Stimulated activated CD8-positive, alpha-beta memory T cell treated with anti-CD3 and anti-CD28 coated beads, Interleukin-7, amount 100 ng/mL, for 48 hours (primary cell): ENCODE measurements at regions not wholly inside any gene's neighbourhood (a gene's known extent, or its start where the extent isn't known, plus 50 kb on each side); places are given as distances from the start of the nearest gene placed in this dataset.
"Not testable (repeated sequence)": the region's sequence is repeated elsewhere in the genome, so short reads cannot be mapped to it uniquely, and the experiment has no call there.

ENCODE experiments used
- DNase-seq, 2 donors: peaks; one replicate each; pipeline ENCODE4 v3.0.0-alpha.2; 2020; ENCODE audit warnings: low read depth in 1 of 2; ENCODE audit errors: extremely low read depth in 1 of 2

DNA sequence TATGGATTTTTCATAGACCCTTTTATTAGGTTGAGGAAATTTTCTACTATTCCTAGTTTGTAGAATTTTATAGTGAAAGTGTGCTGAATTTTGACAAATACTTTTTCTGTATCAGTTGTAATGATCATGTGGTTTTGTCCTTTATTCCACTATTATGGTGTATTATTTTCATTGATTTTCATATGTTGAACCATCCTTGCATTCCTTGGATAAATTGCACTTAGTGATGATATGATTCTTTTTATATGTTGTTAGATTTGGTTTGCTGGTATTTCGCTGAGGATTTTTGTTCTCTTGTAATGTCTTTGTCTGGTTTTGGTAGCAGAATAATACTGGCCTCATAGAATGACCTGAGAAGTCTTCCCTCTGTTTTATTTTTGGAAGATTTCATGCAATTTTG lies 140.6 kb upstream of the CDK6 start:
- no peak for DNase-seq

DNA sequence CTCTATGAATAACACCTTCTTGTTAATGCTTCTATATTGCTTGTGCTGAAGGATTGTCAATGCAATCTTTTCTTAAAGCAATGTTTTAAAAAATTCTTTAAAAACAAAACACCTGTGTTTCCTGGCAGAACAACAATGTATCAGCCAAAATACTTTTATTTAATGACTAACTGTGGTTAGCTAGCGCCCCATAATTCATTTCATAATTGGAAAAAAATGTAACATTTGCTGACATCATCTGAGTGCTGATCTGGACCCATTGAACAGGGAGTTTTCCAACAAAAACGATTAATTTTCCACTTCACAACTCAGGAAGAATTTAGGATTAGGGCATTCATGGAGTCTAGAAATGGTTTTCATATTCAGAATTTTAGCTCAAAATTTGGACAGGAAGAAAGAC lies 137.6 kb upstream of the CDK6 start:
- no peak for DNase-seq

DNA sequence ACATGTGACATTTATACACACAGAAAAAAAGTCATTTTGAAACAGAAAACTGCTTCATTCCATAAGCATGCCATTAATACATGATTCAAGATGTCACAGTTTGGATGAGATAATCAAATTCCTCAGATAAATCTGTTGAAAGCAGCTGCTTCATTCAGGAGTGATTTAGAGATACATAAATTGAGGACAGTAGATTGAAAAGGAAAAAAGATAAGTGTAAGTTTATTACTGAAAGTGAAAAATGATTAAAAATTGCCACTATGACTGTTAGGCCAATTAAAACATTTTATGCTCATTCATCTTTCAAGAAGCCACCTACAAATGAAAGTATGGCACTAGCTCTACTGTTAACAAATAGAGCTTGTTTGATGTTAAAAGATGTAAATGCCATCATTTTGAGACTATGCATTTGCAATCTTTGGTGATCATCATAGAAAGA lies 136.9 kb upstream of the CDK6 start:
- DNase-seq: no peak

DNA sequence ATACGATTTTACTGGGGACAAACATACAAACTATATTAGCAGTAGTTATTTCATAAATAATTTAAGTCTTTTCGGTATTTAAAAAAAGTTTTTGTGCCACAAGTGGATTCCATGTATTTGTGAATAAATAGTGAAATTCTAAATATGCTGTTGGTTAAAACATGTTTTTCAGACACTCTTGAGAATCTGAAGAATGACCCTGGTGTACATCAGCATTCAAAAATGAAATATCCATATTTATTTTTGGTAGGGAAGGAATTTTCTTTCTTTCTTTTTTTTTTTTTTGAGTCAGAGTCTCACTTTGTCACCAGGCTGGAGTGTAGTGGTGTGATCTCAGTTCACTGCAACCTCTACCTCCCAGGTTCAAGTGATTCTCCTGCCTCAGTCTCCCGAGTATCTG lies 136.1 kb upstream of the CDK6 start:
- no peak for DNase-seq

DNA sequence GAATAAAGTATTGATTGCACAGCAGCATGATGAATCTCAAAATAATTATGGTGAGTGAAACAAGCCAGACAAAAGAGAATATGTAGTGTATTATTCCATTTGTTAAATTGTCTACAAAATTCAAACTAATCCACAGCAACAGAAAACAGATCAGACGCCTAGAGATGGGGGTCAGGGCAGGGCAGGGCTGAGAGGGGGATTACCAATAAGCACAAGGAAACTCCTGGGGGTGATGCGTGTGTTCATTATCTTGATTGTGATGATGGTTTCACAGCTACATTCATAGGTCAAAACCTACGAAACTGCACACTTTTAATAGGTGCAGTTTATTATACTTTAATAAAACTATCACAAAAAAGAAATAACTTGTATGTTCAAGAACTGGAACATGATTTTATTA lies 132.7 kb upstream of the CDK6 start:
- DNase-seq: no peak

DNA sequence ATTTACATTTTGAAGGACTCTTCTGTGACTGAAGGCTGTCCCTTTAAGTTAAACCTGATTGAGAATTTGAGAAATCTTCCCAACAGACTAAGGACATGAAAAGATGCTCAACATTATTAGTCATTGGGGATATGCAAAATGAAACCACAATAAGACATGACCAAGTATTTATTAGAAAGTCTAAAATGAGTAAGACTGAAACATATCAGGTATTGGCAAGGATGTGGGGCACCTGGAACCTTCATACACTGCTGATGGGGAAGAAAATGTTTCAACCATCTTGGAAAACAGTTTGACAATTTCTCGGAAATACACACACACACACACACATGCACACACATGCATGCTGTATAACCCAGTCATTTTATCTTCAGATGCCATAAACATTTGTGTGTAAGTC lies 132.1 kb upstream of the CDK6 start:
- DNase-seq: no peak

DNA sequence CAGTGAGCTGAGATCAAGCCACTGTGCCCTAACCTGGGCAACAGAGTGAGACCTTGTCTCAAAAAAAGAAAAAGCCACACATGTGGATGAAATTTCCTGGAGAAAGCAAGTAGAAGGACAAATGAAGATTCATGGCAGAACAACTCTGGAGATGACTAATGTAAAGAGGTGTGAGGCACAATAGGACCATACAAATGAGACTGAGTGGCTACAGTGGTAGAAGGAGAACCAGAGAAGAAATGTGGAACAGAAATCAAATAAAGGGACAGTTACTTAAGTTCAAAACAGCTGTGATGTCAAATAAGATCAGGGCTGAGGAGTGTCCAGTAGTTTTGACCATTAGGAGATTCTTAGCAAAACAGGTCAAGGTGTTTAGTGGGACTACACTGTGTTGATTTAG lies 130.9 kb upstream of the CDK6 start:
- no peak for DNase-seq

DNA sequence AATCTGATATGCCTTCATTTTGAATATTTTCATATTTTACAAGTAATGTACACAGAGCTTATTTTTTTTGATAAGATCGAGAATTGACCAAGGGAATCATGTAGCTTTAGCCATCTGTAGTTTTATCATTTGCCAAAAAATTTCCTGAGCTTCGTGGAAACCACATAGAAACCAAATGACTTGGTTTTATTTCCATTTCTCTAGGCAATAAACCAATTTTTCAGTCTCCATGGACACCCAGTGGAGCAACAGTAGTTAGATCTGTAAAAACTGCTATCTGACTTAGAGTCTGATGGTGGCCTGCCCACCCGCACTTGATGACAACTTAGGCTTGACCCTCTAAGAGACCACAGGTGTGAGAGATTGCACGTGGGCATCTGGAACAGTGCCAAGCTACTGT lies 127.8 kb upstream of the CDK6 start:
- DNase-seq: no peak

DNA sequence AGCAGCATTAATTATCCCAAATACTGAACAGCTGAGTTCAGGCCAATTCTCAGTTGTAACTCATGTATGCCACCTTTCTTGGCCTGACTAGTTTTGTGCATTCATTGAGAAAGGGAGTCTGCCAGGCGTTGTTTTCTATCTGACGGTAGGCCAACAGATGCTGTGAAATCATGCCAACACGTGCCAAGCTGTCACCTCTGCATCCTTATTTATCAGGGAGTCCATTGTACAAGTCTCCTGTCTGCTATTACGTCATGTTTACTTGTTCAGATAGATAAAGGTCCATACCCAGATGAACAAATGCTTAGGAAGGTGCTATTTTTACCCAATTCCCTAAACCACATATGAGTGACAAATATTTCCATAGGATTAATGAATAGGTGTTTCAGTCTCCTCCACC lies 127.2 kb upstream of the CDK6 start:
- DNase-seq: no peak

DNA sequence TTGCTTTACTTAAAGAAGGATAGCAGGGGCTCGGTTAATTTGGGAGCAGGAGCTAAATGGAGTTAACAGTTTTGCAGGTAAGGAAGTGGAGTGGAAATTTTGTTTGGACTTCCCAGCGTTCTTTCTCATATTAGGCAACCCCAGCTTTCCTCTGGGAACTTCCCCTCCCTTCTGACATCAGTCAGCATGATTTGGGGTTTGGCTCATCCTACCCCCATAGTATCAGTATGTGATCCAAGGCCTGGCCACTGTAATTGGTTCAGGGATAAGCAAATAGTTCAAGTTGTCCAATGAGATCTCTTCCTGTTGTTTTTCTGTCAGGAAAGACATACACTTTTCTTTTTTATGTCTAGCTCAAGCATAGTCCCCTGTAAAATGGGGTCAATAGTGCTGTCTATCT lies 125.6 kb upstream of the CDK6 start:
- DNase-seq: no peak

DNA sequence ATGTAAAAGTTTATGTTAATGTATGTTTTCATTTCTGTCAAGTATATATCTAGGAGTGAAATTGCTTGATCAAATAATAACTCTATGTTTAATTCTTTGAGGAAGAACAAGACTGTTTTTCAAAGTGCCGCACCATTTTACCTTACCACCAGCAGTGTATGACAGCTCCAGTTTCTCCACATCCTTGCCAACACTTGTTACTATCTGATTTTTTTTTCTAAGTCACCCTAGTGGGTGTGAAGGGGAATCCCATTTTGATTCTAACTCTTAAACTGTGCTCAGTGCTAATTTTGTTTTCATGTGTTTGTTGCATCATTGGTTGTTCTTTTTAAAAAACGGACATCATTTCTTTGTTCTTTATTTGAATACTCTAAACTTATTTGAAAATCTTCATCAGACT lies 120.2 kb upstream of the CDK6 start:
- no peak for DNase-seq

DNA sequence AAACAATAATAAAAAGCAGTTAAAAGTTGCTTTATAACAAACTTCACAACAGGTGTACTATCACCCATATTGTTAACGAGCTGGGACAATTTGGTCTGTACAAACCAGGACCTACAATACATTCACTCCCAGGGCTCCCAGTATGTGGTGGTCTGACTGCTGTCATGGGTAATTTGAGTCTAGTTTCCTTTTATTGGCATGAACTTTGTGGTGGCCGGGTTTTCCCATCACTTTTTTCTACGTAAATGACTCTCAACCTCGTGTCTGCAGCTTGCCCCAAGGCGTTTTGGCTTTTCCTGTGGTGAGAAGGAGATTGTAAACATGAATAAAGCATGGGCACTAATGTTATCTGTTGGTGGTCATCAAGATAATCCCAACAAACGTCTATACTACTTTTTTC lies 118.7 kb upstream of the CDK6 start:
- DNase-seq: peak in 1 of 2 donors; percentile 45

DNA sequence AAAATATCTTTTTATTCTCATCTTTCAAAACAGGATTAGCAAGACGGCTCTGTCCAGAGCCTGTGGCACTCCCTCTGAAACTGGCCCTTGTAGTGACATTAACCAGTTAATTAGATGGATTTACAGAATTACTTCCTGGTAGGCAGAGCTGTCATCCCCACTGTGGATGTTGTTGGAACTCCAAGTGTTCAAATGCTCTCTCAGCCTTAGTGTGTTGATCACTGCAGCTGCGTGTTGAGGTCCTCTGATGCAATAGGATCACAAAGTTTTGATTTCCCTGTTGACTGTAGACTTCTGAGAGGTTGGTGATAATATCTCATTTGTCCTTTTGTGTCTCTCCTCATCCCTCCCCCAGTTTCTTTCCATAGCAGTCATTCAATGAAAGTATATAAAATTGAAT lies 117.3 kb upstream of the CDK6 start:
- DNase-seq: no peak

DNA sequence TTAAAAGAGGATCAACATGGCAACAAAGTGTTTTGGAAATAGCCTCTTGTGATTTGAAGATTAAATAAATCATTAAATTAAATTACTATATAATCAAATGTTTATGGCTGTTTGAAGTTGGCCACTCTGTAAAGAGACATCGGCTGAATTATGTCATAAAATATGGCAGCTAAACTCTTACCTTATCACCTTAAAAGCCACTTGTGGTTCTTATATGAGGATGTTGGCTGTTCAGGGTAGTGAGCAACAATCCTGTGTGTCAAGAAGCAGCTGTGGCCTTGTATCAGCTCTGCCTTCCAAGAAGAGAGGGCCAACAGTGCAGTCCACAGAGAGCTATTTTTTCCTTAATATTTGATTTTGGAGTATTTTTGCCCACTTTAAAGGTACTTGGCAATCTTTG lies 113.4 kb upstream of the CDK6 start:
- DNase-seq: no peak

DNA sequence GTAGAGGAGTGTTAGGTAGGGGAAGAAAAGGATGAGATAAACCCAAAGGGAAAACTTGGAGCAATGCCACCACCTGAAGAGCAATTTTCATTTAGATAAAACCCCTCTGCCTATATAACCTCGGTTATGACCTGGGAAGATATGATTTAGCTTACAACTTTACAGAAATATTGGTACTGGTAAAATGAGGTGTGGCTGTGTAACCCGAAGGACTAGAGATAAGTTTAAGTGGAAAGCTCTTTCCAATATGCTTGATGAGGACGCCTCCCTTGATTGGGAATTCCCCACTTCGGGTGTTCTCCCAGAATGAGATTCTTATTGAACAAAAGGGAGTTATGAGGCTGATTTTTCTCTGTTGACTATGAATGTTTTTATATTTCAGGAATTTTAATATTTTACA lies 109.5 kb upstream of the CDK6 start:
- no peak for DNase-seq

DNA sequence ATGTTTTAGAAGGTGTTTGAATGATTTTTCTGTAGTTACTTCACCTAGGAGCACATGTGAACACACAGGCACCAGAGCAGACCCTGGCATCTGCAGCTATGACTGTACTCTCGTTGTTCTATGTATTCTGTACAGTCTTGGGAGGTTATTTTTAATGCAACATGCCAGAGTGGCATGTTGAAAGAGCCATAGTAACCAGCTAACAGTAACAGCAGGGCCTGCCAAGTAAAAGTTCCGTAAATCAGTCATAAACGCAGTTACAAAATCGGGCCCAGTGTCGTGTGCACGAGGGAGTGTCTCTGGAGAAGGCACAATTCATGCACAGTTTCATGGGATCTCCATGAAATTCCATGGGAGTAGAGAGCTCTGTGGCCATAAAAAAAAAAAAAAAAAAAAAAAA lies 108.3 kb upstream of the CDK6 start:
- no peak for DNase-seq

DNA sequence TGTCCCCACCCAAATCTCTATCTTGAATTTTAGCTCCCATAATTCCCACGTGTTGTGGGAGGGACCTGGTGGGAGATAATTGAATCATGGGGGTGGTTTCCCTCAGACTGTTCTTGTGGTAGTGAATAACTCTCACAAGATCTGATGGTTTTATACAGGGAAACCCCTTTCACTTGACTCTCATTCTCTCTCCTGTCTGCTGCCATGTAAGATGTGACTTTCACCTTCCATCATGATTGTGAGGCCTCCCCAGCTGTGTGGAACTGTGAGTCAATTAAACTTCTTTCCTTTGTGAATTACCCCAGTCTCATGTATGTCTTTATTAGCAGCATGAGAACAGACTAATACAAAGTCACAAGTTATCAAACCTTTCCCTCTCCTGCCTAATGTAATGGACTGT lies 106.3 kb upstream of the CDK6 start:
- not testable (repeated sequence) for DNase-seq

DNA sequence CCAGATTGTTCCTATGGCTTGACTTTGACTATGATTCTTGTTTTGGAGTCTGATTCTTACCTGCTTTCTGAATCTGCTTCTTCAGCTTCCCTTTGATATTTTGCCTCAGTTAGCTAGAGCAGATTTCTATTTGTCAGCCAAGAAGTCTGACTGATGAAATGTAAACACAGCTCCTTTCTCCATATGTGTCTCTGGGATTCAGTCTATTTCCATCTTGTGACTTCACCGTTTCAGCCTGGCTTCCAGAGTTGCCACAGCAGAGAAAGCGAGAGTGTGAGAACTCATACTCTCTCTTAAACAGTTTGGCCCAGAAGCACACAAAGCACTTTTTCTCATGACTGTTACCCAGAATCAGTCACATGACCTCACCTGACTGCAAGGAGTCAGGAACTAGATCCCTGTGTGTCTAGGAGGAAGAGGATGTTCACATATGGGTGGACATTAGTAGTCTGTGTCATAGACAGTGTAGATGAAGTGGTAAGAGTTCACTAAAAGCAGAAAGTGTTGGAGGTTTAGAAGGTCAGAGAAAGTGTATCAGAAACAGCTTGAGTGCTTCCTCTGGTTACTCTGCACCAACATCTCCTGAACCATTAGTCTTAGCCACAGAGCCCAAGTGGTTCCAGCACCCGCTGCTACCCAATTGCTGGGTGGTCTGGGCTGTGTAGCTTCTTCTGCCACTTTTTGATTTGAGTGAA lies 103.4 kb upstream of the CDK6 start:
- no peak for DNase-seq

DNA sequence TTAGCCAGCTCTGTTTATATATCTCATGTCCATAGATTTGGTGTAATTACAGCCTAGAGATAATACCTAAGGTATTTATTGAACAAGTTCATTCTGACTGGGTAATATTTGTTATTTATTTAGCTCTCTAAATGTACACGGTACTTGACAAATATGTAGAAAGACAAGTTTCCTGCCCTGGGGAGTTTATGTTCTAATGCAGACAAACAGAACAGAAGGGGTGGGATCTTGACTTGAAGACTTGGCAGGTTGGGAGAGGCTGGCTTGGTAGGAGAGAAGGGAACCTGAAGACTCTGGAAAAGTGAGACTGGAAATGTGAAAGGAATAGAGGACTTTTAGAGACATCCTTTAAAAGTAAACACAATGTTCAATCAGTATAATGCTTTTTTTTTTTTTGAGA lies 97.7 kb upstream of the CDK6 start:
- no peak for DNase-seq

DNA sequence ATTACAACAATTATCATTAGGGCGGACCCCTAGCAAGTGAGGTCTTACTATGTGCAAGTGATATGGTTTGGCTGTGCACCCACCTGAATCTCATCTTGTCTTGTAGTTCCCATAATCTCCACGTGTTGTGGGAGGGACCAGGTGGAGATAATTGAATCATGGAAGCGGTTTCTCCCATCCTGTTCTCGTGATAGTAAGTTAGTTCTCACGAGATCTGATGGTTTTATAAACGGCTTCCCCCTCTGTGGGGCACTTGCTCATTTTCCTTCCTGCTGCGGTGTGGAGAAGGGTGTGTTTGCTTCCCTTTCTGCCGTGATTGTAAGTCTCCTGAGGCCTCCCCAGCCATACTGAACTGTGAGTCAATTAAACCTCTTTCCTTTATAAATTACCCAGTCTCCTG lies 96.1 kb upstream of the CDK6 start:
- DNase-seq: no peak

DNA sequence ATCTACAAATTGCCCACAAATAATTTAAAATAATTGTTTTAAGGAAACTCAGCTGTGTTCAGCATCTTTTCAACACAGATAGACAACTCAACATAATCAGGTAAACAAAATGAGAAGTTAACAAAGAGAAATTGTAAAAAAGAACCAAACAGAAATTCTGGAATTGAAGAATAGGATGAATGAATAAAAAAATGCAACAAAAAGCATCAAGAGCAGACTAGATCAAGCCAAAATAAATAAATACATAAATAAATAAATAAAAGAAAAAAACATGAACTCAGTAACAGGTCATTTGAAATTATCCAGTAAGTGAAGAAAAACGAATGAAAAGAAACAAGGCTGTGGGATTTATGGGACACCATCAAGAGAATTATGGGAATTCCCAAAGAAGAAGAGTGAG lies 94.0 kb upstream of the CDK6 start:
- DNase-seq: no peak

DNA sequence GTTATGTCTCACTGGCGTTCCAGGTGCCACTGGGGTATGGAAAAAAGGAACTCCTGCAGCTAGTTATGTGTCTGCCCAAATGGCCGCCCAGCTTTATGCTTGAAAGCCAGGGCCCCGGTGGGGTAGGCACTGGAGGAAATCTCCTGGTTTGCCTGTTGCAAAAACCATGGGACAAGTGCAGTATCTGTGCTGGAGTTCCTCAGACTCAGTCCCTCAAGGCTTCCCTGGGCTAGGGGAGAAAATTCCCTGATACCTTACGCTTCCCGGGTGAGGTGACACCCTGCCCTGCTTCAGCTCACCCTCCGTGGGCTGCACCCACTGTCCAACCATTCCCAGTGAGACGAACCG lies 90.3 kb upstream of the CDK6 start:
- DNase-seq: no peak

DNA sequence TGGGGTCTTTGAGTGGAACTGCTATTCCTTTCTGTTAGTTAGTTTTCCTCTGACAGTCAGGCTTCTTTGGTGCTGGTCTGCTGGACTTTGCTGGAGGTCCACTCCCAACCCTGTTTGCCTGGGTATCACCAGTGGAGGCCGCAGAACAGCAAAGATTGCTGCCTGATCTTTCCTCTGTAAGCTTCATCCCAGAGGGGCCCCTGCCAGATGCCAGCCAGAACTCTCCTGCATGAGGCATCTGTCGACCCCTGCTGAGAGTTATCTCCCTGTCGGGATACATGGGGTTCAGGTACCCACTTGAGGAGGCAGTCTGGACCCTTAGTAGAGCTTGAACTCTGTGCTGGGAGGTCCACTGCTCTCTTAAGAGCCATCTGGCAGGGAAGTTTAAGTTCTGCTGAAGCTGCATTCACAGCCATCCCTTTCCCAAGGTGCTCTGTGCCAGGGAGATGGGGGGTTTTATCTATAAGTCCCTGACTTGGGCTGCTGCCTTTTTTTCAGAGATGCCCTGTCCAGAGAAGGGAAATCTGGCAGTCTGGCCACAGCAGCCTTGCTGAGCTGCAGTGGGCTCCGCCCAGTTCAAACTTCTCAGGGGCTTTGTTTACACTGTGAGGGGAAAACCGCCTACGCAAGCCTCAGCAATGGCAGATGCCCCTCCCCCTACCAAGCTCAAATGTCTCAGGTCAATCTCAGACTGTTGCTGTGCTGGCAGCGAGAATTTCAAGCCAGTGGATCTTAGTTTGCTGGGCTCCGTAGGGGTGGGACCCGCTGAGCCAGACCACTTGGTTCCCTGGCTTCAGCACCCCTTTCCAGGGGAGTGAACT lies 89.7 kb upstream of the CDK6 start:
- no peak for DNase-seq
